H54 (cell line): ENCODE measurements at regions not wholly inside any gene's neighbourhood (a gene's known extent, or its start where the extent isn't known, plus 50 kb on each side); places are given as distances from the start of the nearest gene placed in this dataset.

Source experiments
- DNase-seq: peaks from one replicate; pipeline ENCODE4 v3.0.0; 2011; ENCODE audit warnings: low spot score, mixed read lengths; ENCODE audit not compliant: insufficient read length
- FAIRE-seq: peaks from 3 replicates; lab custom pipeline; 2011; peaks lifted over from hg19 to GRCh38; lab: Jason Lieb, UNC
- POLR2A ChIP-seq: IDR thresholded peaks from 2 replicates; pipeline ENCODE4 v1.6.1; 2011; ENCODE audit warnings: low read depth, mild to moderate bottlenecking, low read length

DNA sequence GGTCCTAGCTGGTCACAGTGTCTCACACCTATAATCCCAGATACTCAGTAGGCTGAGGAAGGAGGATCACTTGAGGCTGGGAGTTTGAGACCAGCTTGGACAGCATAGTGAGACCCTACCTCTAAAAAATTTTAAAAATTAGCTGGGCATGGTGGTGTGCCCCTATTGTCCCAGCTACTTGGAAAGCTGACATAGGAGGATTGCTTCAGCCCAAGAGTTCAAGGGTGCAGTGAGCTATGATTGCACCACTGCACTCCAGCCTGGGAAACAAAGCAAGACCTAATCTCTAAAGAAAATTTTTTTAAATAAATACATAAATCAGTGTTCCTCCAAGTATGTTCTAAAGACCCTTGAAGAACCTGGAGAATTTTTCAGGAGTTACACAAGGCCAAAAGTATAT, 50.6 kb upstream of the GNAO1 start:
- FAIRE-seq (no peak), DNase-seq (no peak)
- TF ChIP-seq POLR2A, result no peak

DNA sequence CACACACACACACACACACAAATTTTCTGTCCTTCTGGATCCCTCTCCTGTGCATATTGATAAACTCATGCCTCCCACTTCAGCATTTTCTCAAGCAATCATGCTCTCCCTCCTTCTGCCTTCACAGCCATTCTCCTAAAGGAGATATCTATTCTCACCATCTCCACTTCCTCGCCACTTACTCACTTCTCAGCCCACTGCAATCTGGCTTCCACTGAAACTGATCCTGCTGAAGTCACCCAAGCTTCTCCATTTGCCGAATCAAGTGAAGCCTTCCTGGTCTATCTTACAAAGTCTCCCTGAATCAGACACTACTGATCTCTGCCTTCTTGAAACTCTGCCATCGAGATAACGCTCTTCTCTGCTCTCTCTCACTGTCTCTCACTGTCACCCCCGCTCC, 54.0 kb upstream of the GNAO1 start:
- no peak for TF ChIP-seq POLR2A
- DNase-seq (no peak), FAIRE-seq (no peak)

DNA sequence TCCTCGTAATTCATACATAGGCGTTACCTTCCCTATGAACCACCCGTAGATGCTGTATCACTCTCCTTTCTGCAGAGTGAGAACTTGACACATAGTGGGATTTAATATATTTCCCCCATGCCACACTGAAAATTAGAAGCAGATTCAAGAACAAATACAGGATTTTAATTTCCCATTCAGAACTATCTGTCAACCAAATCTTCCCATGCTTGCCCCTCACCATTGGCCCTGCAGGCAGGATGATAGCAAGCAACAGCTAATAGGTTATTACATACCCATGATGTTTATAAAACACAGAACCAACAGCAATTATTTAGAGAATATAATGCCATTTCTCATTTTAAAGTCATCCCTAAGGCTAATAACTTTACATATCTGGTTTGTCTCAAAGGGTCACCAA, 55.0 kb upstream of the GNAO1 start:
- no peak for DNase-seq
- no peak for TF ChIP-seq POLR2A
- no peak for FAIRE-seq

DNA sequence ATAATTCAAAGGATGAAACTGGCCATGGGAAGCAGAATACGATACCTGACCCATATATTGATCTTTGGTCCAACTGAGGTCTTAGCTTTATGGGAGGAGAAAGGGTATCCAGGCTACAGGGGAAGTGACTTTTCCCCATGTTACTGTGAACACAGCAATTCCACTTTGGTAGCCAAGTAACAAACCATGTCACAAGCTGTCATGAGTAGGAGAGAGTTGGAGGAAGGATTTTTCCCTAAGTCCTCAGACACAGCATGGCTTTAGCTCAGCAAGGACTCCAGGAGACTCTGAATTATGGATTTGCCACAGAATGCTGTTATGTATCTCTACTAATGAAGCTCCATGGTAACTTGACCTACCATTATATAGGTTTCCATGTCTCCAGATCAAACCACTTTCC, 56.5 kb upstream of the GNAO1 start:
- no peak for FAIRE-seq
- DNase-seq, result no peak
- TF ChIP-seq POLR2A, result no peak

DNA sequence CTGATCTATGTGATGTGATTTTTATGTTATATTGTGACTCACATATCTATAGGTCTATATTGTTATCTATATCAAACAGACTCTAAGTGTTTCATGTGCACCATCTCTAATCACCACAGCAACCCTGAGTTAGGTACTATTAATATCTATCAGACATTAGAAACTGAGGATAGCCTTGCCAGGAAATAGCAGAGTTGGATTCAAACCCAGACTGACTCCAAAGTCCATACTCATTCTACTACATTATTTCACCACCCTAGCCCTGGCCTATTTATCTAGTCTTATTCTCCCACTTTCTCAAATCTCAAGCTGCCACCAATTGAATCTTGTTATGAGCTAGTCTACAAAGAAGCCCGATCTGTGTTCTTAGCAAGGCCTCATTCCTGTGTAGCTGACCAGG, 65.4 kb upstream of the GNAO1 start:
- DNase-seq (no peak), FAIRE-seq (no peak)
- TF ChIP-seq POLR2A, result no peak

DNA sequence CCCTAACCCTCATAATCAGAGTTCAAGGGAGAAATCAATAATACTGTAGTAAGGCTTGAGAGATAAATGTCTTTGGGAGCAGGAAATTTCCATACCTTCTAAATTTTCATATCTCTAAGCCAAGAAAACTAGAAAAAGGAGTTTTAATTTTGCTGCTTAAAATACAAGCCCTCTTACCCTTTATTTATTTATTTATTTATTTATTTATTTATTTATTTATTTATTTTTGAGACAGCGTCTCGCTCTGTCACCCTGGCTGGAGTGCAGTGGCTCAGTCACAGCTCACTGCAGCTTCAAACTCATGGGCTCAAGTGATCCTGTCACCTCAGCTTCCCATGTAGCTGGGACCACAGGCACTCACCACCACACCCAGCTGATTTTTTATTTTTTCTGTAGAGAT, 69.0 kb upstream of the GNAO1 start:
- no peak for FAIRE-seq
- no peak for DNase-seq
- TF ChIP-seq POLR2A, result no peak

DNA sequence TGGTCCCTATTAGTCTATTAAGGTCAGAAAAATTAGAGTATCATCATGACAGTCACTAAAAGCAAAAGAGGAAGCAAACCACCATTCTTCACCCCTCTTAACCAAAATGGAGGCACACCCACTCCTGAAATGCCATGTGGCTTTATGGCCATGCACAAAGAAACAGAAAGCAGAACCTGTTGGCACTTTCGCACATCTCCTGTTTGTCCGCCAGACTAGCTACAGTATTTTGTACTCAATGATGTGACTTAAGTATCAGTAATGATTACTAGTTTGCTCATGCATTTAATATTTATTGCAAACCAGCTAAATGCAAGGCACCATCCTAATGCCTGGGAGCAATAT, 70.2 kb upstream of the GNAO1 start:
- FAIRE-seq, result no peak
- no peak for DNase-seq
- no peak for TF ChIP-seq POLR2A

DNA sequence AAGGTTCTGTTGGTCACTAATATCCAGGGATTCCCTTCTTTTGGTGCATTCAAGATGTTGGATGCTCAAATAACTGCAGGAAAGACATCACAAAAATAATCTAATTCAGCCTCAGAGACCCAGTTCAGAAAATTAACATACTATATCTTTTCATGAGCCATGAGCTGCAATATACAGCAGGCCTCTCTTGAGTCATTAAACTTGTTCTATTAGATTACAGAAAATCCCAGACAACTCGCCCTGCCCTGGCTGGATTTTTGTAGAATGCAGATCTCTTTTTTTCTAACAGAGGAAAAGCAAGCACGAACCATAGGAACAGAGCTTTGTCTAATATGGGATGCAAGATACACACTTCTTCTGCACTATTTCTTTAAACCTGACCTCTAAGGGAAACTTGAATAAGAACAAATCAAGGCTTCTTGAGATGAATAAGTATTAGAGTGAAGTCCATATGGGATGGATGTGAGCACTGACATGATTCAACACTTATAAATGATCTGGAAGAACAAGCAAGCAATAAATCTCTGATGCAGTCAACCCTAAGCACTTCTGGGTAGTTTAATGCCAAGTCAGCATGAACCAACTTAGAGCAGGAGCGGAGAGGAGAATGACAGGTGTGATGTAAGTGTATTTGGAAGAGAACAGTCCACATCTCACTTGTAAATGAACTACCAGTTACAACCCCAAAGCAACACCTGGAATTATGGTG, 70.7 kb upstream of the GNAO1 start:
- DNase-seq (no peak), FAIRE-seq (no peak)
- TF ChIP-seq POLR2A, result no peak

DNA sequence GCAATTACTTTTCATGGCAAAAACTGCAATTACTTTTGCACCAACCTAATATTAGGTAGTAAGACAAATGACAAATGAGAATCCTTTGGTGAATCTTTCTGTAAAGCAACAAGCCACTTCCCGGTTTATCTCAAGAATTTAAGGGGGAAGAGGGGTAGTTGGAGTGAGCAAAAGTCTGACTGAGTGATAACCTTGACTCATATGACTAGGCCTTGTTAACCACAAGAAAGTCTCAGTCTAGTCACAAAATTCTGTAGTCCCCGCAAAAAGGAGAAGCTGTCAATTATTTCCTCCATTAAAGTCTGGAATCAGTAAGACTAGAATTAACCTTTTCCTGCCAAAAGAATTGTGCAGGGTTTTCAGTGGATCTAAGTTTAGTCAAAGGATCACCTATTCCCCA, 72.2 kb upstream of the GNAO1 start:
- no peak for TF ChIP-seq POLR2A
- no peak for FAIRE-seq

DNA sequence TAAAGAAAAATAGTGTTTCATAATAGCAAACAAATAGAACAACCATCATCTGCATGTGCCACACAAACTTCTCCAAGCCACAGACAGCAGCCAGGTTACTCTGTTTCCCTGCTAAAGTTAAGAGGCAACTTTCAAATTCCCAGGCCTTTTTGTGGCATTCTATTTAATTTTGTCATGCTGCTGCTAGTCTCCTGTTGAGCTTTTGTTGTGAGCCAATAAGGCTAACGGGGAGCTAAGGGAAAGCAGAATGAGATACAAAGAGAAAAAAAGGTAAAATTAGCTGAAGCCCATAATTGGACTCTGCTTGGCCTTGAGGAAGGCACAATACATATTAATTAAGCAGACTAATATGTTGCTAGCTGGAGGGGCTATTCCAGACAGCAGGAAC, 74.7 kb upstream of the GNAO1 start:
- FAIRE-seq (no peak), DNase-seq (no peak)
- TF ChIP-seq POLR2A, result no peak

More for the DNA sequence above, 72.2 kb upstream of the GNAO1 start:
- DNase-seq, result no peak

DNA sequence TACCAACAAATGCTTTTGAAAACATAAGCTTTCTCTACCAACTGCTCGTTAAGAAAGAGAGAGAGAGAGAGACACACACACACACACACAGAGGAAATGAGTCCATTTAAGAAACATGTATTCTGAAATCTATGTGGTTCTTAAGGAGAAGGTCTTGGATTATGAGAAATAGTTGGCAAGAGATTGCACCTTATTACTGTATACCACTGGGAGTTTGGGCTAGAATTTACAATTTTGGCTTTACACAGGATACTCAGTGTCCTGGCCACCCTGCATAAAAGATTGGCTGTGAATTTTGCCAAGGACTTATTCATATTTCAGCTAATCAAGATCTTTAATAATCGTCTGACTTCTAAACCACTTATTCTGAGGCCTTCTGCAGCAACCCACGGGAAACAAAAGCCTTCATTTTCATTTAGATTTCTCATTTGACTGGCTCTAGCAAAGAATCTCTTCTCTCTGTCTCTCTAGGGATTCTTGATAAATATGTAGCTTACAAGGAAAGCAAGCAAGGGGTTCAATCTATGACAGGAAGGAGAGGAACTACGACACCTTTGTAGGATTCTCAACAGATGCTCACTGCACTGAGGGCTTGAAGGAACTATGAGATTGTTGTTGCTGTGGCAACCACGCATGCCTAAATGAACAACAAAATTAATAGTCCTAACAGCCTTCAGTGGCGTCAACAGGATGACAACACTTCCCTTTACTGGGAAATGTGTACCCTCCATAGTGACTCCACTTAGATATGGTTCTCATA, 75.3 kb upstream of the GNAO1 start:
- no peak for FAIRE-seq

DNA sequence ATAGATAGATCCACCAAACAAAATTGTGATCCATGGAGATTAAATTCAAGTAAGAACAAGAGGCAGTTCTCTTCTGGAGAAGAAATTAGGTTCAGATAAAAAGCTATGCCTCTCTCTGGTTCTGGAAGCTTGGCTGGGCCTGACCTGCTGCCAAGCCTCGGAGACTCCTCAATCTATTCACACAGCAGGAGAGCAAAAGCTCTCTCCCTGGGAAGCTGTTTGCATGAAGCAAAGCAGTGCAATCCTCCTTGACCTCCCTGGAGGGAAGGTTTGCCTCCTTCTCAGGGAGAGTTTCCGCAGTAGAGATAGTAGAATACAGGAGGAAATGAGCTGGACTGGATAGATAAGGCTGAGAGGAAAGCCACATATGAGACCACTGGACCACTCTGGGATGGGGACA, 78.1 kb upstream of the GNAO1 start:
- TF ChIP-seq POLR2A, result no peak
- DNase-seq (no peak), FAIRE-seq (no peak)

More for the DNA sequence above, 75.3 kb upstream of the GNAO1 start:
- DNase-seq, result no peak
- no peak for TF ChIP-seq POLR2A

DNA sequence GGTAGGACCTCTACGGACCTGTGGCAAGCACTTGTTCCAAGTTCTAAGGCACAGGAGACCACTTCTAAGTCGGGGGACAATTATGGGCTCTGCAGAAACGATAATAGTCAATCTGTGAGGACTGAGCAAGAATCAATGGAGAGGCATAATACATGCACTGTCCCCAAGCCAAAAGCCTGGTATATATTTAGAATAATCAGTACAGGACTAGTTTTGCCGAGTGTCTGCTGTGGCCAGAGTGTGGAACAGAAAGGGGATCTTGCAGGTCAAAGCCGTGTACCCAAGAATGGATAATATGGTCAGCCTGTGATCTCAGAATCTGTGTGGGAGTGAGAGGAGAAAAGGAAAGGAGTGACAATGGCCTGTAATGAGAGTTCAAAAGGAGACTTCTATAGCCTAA, 80.2 kb upstream of the GNAO1 start:
- DNase-seq (no peak), FAIRE-seq (no peak)
- no peak for TF ChIP-seq POLR2A

DNA sequence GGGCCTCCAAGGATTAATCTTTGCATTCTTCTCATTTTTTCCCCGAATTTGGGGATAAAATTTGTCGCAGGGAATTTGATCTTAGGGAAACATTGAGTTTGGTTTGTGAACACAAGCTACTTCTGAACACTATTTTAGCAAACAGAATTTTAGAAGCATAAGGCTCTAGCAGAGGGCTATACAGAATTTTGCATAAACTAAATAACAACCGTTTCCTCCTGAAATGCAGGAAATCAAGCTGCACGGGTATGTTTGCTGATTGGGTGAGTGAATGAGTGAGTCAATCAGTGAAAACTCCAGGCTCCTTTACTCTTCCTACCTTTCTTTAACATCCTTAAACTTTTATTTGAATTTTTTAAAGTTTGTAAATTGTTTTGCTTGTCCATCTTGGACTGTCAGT, 81.3 kb upstream of the GNAO1 start:
- no peak for TF ChIP-seq POLR2A
- DNase-seq (no peak), FAIRE-seq (no peak)

DNA sequence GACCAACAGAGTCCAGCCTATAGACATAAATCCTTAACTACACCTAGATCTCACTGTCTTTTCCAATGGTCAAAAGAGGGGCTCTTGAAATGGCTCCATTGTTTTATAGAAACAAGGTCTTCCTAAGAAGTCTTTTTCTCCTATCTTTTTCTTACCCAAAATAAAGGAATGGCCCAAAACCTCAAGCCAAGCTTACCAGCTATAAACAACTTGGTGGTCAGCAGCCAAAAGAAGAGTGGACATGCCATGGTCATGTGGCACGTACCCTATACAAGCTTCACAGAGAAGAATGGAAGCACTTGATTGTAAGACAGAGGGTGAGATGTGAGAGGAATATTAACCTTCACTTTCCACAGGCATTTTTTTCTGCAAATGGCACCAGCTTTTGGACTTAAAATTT, 82.1 kb upstream of the GNAO1 start:
- FAIRE-seq (no peak), DNase-seq (no peak)
- no peak for TF ChIP-seq POLR2A
